CD14-positive monocyte (primary cell): ENCODE measurements at regions not wholly inside any gene's neighbourhood (a gene's known extent, or its start where the extent isn't known, plus 50 kb on each side); places are given as distances from the start of the nearest gene placed in this dataset.
A peak's percentile ranks its signal among the peaks of the same experiment; 100 is the strongest.

ENCODE experiments used
- DNase-seq, 3 donors: peaks; one replicate each; pipeline ENCODE4 v3.0.0-alpha.2; 2011 to 2022
- H2AFZ ChIP-seq: 2 replicates; pipeline ENCODE4 v1.6.0; 2012; ENCODE audit warnings: mild to moderate bottlenecking, low read depth, low read length, inconsistent platforms; ENCODE audit not compliant: insufficient read depth, poor library complexity, severe bottlenecking
- H3K27ac ChIP-seq, 2 donors: 1 replicate in 1 of 2; 2 replicates in 1 of 2; pipeline ENCODE4 v1.5.1; 2012 to 2013; ENCODE audit warnings: low read length in 2 of 2, control low read depth in 1 of 2, inconsistent platforms in 1 of 2, low read depth in 1 of 2, mild to moderate bottlenecking in 1 of 2
- H3K27me3 ChIP-seq, 2 donors: one replicate each; pipeline versions ENCODE4 v1.6.0 to v1.6.1; 2011 to 2013; ENCODE audit warnings: low read length in 2 of 2; ENCODE audit not compliant: control insufficient read depth in 2 of 2, insufficient read depth in 2 of 2
- H3K36me3 ChIP-seq, 2 donors: replicated peaks in 1 of 2; 1 replicate in 1 of 2; 2 replicates in 1 of 2; pipeline versions ENCODE4 v1.5.1 to v1.6.1; 2012 to 2013; ENCODE audit warnings: low read length in 2 of 2, control low read depth in 1 of 2, inconsistent platforms in 1 of 2, mild to moderate bottlenecking in 1 of 2; ENCODE audit not compliant: insufficient read depth in 2 of 2, control insufficient read depth in 1 of 2
- H3K4me1 ChIP-seq, 2 donors: 1 replicate in 1 of 2; 2 replicates in 1 of 2; pipeline versions ENCODE4 v1.5.1 to v1.6.1; 2012 to 2013; ENCODE audit warnings: low read length in 2 of 2, control low read depth in 1 of 2, inconsistent platforms in 1 of 2, mild to moderate bottlenecking in 1 of 2, moderate library complexity in 1 of 2; ENCODE audit not compliant: insufficient read depth in 2 of 2, control insufficient read depth in 1 of 2
- H3K4me2 ChIP-seq: replicated peaks from 2 replicates; pipeline ENCODE3; 2012; ENCODE audit warnings: low read length, moderate library complexity, mild to moderate bottlenecking; ENCODE audit not compliant: poor library complexity, severe bottlenecking; ENCODE audit errors: extremely low read depth
- H3K4me3 ChIP-seq, 3 experiments: fragments of 200-600 bp in 1 of 3; sonication (generic) in 1 of 3; replicated peaks in 1 of 3; 1 replicate in 2 of 3; 2 replicates in 1 of 3; pipeline ENCODE4 v1.5.1; 2011 to 2013; ENCODE audit warnings: low read length in 3 of 3, mild to moderate bottlenecking in 3 of 3, control low read depth in 2 of 3, low read depth in 2 of 3, inconsistent platforms in 1 of 3, moderate library complexity in 1 of 3
- H3K79me2 ChIP-seq: 2 replicates; pipeline ENCODE4 v1.6.0; 2012; ENCODE audit warnings: mild to moderate bottlenecking, control low read depth, inconsistent platforms, low read length, moderate library complexity; ENCODE audit not compliant: insufficient read depth
- H3K9ac ChIP-seq: 2 replicates; pipeline ENCODE4 v1.6.0; 2017; ENCODE audit warnings: low read length, mild to moderate bottlenecking; ENCODE audit not compliant: insufficient read depth, poor library complexity, severe bottlenecking
- H3K9me3 ChIP-seq, 2 donors: replicated peaks in 1 of 2; 1 replicate in 1 of 2; 2 replicates in 1 of 2; pipeline versions ENCODE4 v1.5.1 to v1.6.1; 2012 to 2013; ENCODE audit warnings: low read length in 2 of 2, control low read depth in 1 of 2; ENCODE audit not compliant: control insufficient read depth in 1 of 2, insufficient read depth in 1 of 2
- H4K20me1 ChIP-seq: 2 replicates; pipeline ENCODE4 v1.6.0; 2012; ENCODE audit warnings: mild to moderate bottlenecking, low read length, control low read depth, moderate library complexity; ENCODE audit not compliant: insufficient read depth
- H3K27ac Mint-ChIP-seq, 7 donors: one replicate each; pipeline ENCODE4 v1.8.0; 2020; ENCODE audit warnings: mild to moderate bottlenecking in 7 of 7, mixed read lengths in 7 of 7, moderate library complexity in 6 of 7, inconsistent platforms in 2 of 7
- H3K27me3 Mint-ChIP-seq, 3 donors: one replicate each; pipeline ENCODE4 v1.8.0; 2021 to 2022; ENCODE audit warnings: low read depth in 3 of 3, mild to moderate bottlenecking in 3 of 3, mixed read lengths in 3 of 3, moderate library complexity in 3 of 3, inconsistent platforms in 1 of 3
- H3K36me3 Mint-ChIP-seq, 2 donors: one replicate each; pipeline ENCODE4 v1.8.0; 2020; ENCODE audit warnings: mixed read lengths in 2 of 2, inconsistent platforms in 1 of 2, mild to moderate bottlenecking in 1 of 2
- H3K4me1 Mint-ChIP-seq: one replicate; pipeline ENCODE4 v1.8.0; 2020; ENCODE audit warnings: mild to moderate bottlenecking, mixed read lengths
- H3K4me3 Mint-ChIP-seq, 2 donors: one replicate each; pipeline ENCODE4 v1.8.0; 2020; ENCODE audit warnings: mild to moderate bottlenecking in 2 of 2, mixed read lengths in 2 of 2, moderate library complexity in 1 of 2
- H3K9me3 Mint-ChIP-seq, 7 donors: one replicate each; pipeline ENCODE4 v1.8.0; 2020 to 2022; ENCODE audit warnings: mixed read lengths in 7 of 7, mild to moderate bottlenecking in 6 of 7, moderate library complexity in 6 of 7, inconsistent platforms in 2 of 7
- CTCF ChIP-seq: fragments of 200-600 bp; IDR thresholded peaks from one replicate; pipeline ENCODE4 v1.8.0; 2022; ENCODE audit warnings: antibody characterized with exemption, mild to moderate bottlenecking
- WGBS: methylation state at CpG from one replicate; pipeline ENCODE4 v1.1.5; 2013; ENCODE audit warnings: missing lambda C conversion rate; ENCODE audit not compliant: insufficient coverage; 5-methylcytosine and 5-hydroxymethylcytosine counted together
- intact Hi-C, 2 donors: fragments of 100-400 bp; cut with micrococcal nuclease; formaldehyde crosslinking; loops; one replicate each; pipeline versions ENCODE4 v1.15.0 to v1.15.1; 2023

DNA sequence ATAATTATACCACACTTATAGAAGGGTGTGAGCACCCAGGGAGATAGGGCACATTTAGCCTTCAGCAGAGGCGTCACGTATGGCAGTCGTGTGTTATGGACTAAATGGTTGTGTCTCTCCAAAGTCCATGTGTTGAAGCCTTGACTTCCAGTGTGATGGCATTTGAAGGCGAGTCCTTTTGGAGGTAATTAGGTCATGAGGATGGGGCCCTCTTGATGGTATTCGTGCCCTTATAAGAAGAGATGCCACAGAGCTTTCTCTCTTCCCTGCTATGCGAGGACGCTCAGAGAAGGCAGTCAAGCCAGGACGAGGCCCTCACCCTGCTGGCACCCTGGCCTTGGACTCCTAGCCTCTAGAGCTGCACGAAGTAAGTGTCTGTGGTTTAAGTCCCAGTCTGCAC, 375.0 kb upstream of the C1orf174 start:
- Histone ChIP-seq H3K9ac (no peak overlapping the region), H3K4me2 (no peak overlapping the region), H3K36me3 (no peaks in the 10 kb centered on the region), H3K9me3 (peaks cover 26 to 39% of the 10 kb centered on the region in 2 donors), H3K79me2 (no peaks in the 10 kb centered on the region), H3K4me3 (no peak overlapping the region), H3K4me1 (no peaks in the 10 kb centered on the region), H4K20me1 (no peaks in the 10 kb centered on the region), H3K27me3 (no peaks in the 10 kb centered on the region), H2AFZ (no peak overlapping the region), H3K27ac (no peak overlapping the region)
- intact Hi-C loops = no loop called here
- no peak for TF ChIP-seq CTCF
- no peaks in the 10 kb centered on the region for H3K4me1 Mint-ChIP-seq
- WGBS = 71% methylated on average over 7 of the region's 9 CpGs
- H3K27ac Mint-ChIP-seq = peak overlapping the region in 1 of 7 donors; percentile 13
- H3K9me3 Mint-ChIP-seq = peaks cover 10 to 38% (median 19%) of the 10 kb centered on the region in 7 donors
- no peaks in the 10 kb centered on the region for H3K36me3 Mint-ChIP-seq
- DNase-seq = no peak
- peaks cover 2 to 3% (median 2%) of the 10 kb centered on the region in 3 donors for H3K27me3 Mint-ChIP-seq
- no peak overlapping the region for H3K4me3 Mint-ChIP-seq

DNA sequence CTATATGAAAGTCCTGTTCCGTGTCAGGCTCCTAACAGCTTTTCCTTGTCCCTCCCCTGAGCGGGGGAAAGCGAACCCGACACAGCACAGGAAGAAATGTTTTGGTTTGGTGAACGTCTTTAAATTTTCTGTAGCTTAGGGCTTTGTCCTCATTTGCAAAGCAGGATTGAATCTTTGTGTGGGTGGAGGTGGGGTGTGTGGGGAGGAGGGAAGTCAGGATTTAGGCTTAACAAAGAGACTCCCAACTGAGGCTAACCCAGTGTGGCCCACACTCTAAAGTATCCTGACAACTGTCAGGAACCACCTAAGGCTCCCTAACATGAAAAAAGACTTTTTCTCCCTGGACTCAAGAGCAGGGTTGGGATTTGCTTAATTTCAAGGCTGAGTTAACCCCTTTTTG, 376.2 kb upstream of the C1orf174 start:
- H3K4me3 ChIP-seq = no peak overlapping the region
- H3K4me1 Mint-ChIP-seq = no peaks in the 10 kb centered on the region

More for the DNA sequence above, 376.2 kb upstream of the C1orf174 start:
- Histone ChIP-seq H2AFZ (no peak overlapping the region), H3K27me3 (no peaks in the 10 kb centered on the region), H3K4me2 (no peak overlapping the region), H3K9me3 (peaks cover 37 to 39% of the 10 kb centered on the region in 2 donors), H3K4me1 (no peaks in the 10 kb centered on the region), H3K36me3 (no peaks in the 10 kb centered on the region), H3K27ac (no peak overlapping the region), H3K9ac (no peak overlapping the region), H3K79me2 (no peaks in the 10 kb centered on the region), H4K20me1 (no peaks in the 10 kb centered on the region)
- 37% methylated on average over 5 of the region's 5 CpGs for WGBS
- peaks cover 14 to 44% (median 23%) of the 10 kb centered on the region in 7 donors for H3K9me3 Mint-ChIP-seq
- no peak overlapping the region for H3K27ac Mint-ChIP-seq
- intact Hi-C loops = no loop called here
- DNase-seq = no peak
- peaks cover 0 to 2% (median 1%) of the 10 kb centered on the region in 3 donors for H3K27me3 Mint-ChIP-seq
- H3K36me3 Mint-ChIP-seq = no peaks in the 10 kb centered on the region
- no peak for TF ChIP-seq CTCF
- H3K4me3 Mint-ChIP-seq = no peak overlapping the region
